ENCODE measurements at regions not wholly inside any gene's neighbourhood (a gene's known extent, or its start where the extent isn't known, plus 50 kb on each side); places are given as distances from the start of the nearest gene placed in this dataset.

GRCh38 chr9:38130724-38131123 is 61.7 kb upstream of the SHB start:
- H3K14ac ChIP-seq (ENCODE audit: insufficient read length): no peak overlapping the region
- H3K4me1 ChIP-seq (replicated peaks in 1 of 4; ENCODE audit: control insufficient read depth in 3 of 4, insufficient read depth in 4 of 4, low read length in 3 of 4): peaks cover 0 to 6% (median 0%) of the 10 kb centered on the region in 4 experiments; a peak in 2 of 7 replicates
- no peak overlapping the region for H3K27ac ChIP-seq (ENCODE audit: low read depth, low read length)
- WGBS, 2 experiments (ENCODE audit: extremely low coverage in 1 of 2, insufficient coverage in 1 of 2, insufficient read length in 1 of 2, insufficient replicate concordance in 2 of 2, low coverage in 1 of 2, low lambda C conversion rate in 2 of 2, missing lambda C conversion rate in 1 of 2): 87% methylated on average over 5 of the region's 5 CpGs; no CpG with 5 or more reads in 1 of the 2 experiments
- ChIA-PET POLR2A (ENCODE audit: partially characterized antibody) (interaction anchor here (0.6 kb wide), 1 partner anchor 465 kb away, joined by 3 read pairs; no protein-coding TSS in a partner anchor), CTCF (ENCODE audit: partially characterized antibody) (interaction anchor here (1.0 to 4.0 kb wide), 6 partner anchors 15 to 226 kb away, joined by 3 to 17 read pairs (median 5); no protein-coding TSS in a partner anchor)
- H4K20me1 ChIP-seq (replicated peaks in 1 of 2; ENCODE audit: control insufficient read depth in 1 of 2, insufficient read depth in 2 of 2, low read length in 2 of 2): peaks cover 0 to 4% of the 10 kb centered on the region in 2 experiments
- no peak overlapping the region for H4K5ac ChIP-seq (ENCODE audit: insufficient read length, low read depth, low read length)
- H3K9ac ChIP-seq (replicated peaks in 1 of 4; ENCODE audit: extremely low read depth in 1 of 4, low read depth in 3 of 4, low read length in 3 of 4): no peak overlapping the region
- H2AFZ ChIP-seq (ENCODE audit: low read length): no peak overlapping the region
- no peak for DNase-seq (ENCODE audit: low read depth in 1 of 2, low spot score in 2 of 2)
- peaks cover 6% of the 10 kb centered on the region; the same call in 1 of the 2 replicates for H3K23me2 ChIP-seq (ENCODE audit: low read depth, low read length)
- no peak overlapping the region for H3K4me3 ChIP-seq (ENCODE audit: extremely low read depth in 1 of 4, insufficient read depth in 2 of 4, low read depth in 3 of 4, low read length in 4 of 4)
- H3K9me3 ChIP-seq (ENCODE audit: insufficient read depth in 2 of 2, low read depth in 1 of 2, low read length in 1 of 2): no peaks in the 10 kb centered on the region
- H3K56ac ChIP-seq (replicated peaks; ENCODE audit: insufficient read length, low read depth, low read length): no peak overlapping the region
- no peak overlapping the region for H2BK5ac ChIP-seq (ENCODE audit: low read depth, low read length)
- H3K4ac ChIP-seq (replicated peaks; ENCODE audit: insufficient read length, low read depth, low read length): no peak overlapping the region
- no peak overlapping the region for H3K4me2 ChIP-seq (ENCODE audit: insufficient read depth in 1 of 2, low read depth in 2 of 2, low read length in 2 of 2)
- no peak overlapping the region for H3K23ac ChIP-seq (ENCODE audit: insufficient read length)
- H2BK20ac ChIP-seq (ENCODE audit: low read length): no peak overlapping the region
- no peaks in the 10 kb centered on the region for H3K36me3 ChIP-seq (ENCODE audit: control insufficient read depth in 2 of 4, insufficient read depth in 4 of 4, low read length in 3 of 4)
- H3K79me2 ChIP-seq (ENCODE audit: control insufficient read depth in 1 of 2, insufficient read depth in 2 of 2, low read length in 2 of 2): no peaks in the 10 kb centered on the region
- no peak overlapping the region for H2AK5ac ChIP-seq (ENCODE audit: low read depth, low read length)
- no peak overlapping the region for H2BK15ac ChIP-seq (ENCODE audit: low read length)
- no peak overlapping the region for H3K18ac ChIP-seq (ENCODE audit: extremely low read depth, low read length)
- no peak overlapping the region for H4K91ac ChIP-seq (replicated peaks; ENCODE audit: insufficient read length, low read length)
- no peak overlapping the region for H4K8ac ChIP-seq (ENCODE audit: extremely low read depth, insufficient read depth, low read length)
- peaks cover 0 to 3% (median 0%) of the 10 kb centered on the region in 4 experiments; a peak in 2 of 7 replicates for H3K27me3 ChIP-seq (replicated peaks in 1 of 4; ENCODE audit: control insufficient read depth in 3 of 4, extremely low read depth in 1 of 4, insufficient read depth in 3 of 4, low read length in 3 of 4)
- H3K79me1 ChIP-seq (ENCODE audit: low read depth, low read length): no peaks in the 10 kb centered on the region
- no peak overlapping the region for H2BK120ac ChIP-seq (replicated peaks; ENCODE audit: low read depth, low read length)
- H2BK12ac ChIP-seq (ENCODE audit: low read depth, low read length): no peak overlapping the region
- FAIRE-seq: no peak
- TF ChIP-seq CHD2 (IDR thresholded peaks at IDR 0.05; ENCODE audit: low read length) (no peak), POU5F1 (IDR thresholded peaks at IDR 0.05; ENCODE audit: low read depth, low read length) (no peak), SAP30 (IDR thresholded peaks at IDR 0.05; ENCODE audit: insufficient read depth, insufficient replicate concordance, low read length) (no peak), KDM5A (IDR thresholded peaks at IDR 0.05; ENCODE audit: low read length) (no peak), HDAC6 (IDR thresholded peaks at IDR 0.05; ENCODE audit: low read depth, low read length) (no peak), GTF2F1 (IDR thresholded peaks at IDR 0.05; ENCODE audit: borderline replicate concordance, low read depth, low read length) (no peak), CEBPB (IDR thresholded peaks at IDR 0.05; ENCODE audit: low read depth, low read length) (no peak), BRCA1 (IDR thresholded peaks at IDR 0.05; ENCODE audit: low read depth, low read length) (no peak)

Measured in H1 (cell line).